GM23248 (cell line): ENCODE measurements at regions not wholly inside any gene's neighbourhood (a gene's known extent, or its start where the extent isn't known, plus 50 kb on each side); places are given as distances from the start of the nearest gene placed in this dataset.
A peak's percentile ranks its signal among the peaks of the same experiment; 100 is the strongest.
"Not testable (repeated sequence)": the region's sequence is repeated elsewhere in the genome, so short reads cannot be mapped to it uniquely, and the experiment has no call there.

ENCODE experiments used
- DNase-seq: peaks from one replicate; pipeline ENCODE4 v3.0.0-alpha.2; 2015
- H2AFZ ChIP-seq: fragments of 200-600 bp; sonication (generic); 2 replicates; pipeline ENCODE4 v1.6.1; 2016; ENCODE audit warnings: antibody characterized with exemption
- H3F3A ChIP-seq: fragments of 200-600 bp; sonication (generic); 2 replicates; pipeline ENCODE4 v1.6.1; 2016; ENCODE audit warnings: mild to moderate bottlenecking, antibody characterized with exemption, mixed run types; ENCODE audit not compliant: insufficient read depth
- H3K27ac ChIP-seq: fragments of 200-600 bp; sonication (generic); 2 replicates; pipeline ENCODE4 v1.5.1; 2016; ENCODE audit warnings: mild to moderate bottlenecking
- H3K27me3 ChIP-seq: fragments of 200-600 bp; sonication (generic); replicated peaks from 2 replicates; pipeline ENCODE4 v1.6.1; 2016; ENCODE audit warnings: mild to moderate bottlenecking; ENCODE audit not compliant: insufficient read depth
- H3K36me3 ChIP-seq: fragments of 200-600 bp; sonication (generic); 2 replicates; pipeline ENCODE4 v1.6.1; 2016; ENCODE audit warnings: low read depth, mild to moderate bottlenecking
- H3K4me1 ChIP-seq: fragments of 200-600 bp; sonication (generic); 2 replicates; pipeline ENCODE4 v1.6.1; 2016; ENCODE audit warnings: mild to moderate bottlenecking; ENCODE audit not compliant: insufficient read depth
- H3K4me2 ChIP-seq: fragments of 200-600 bp; sonication (generic); one replicate; pipeline ENCODE4 v1.6.1; 2016; ENCODE audit warnings: mild to moderate bottlenecking; ENCODE audit not compliant: unreplicated experiment
- H3K4me3 ChIP-seq: fragments of 200-600 bp; sonication (generic); 2 replicates; pipeline ENCODE4 v1.5.1; 2016; ENCODE audit warnings: mild to moderate bottlenecking
- H3K79me2 ChIP-seq: fragments of 200-600 bp; sonication (generic); 2 replicates; pipeline ENCODE4 v1.6.1; 2016; ENCODE audit warnings: mild to moderate bottlenecking; ENCODE audit not compliant: insufficient read depth
- H3K9ac ChIP-seq: fragments of 200-600 bp; sonication (generic); 2 replicates; pipeline ENCODE4 v1.6.1; 2016; ENCODE audit warnings: mild to moderate bottlenecking
- H3K9me2 ChIP-seq: fragments of 200-600 bp; sonication (generic); 2 replicates; pipeline ENCODE4 v1.6.1; 2016; ENCODE audit warnings: mixed run types, mild to moderate bottlenecking, moderate library complexity; ENCODE audit not compliant: insufficient read depth
- H3K9me3 ChIP-seq: fragments of 200-600 bp; sonication (generic); one replicate; pipeline ENCODE4 v1.6.1; 2017; ENCODE audit warnings: low read depth
- H4K20me1 ChIP-seq: fragments of 200-600 bp; sonication (generic); 2 replicates; pipeline ENCODE4 v1.6.0; 2016; ENCODE audit not compliant: insufficient read depth
- EZH2 ChIP-seq: fragments of 200-600 bp; sonication (generic); IDR thresholded peaks from 2 replicates; pipeline ENCODE4 v1.6.1; 2018; ENCODE audit warnings: antibody characterized with exemption, mild to moderate bottlenecking; ENCODE audit not compliant: insufficient read depth, poor library complexity, severe bottlenecking
- EZH2phosphoT487 ChIP-seq: fragments of 200-600 bp; sonication (generic); IDR thresholded peaks from 2 replicates; pipeline ENCODE4 v1.6.1; 2018; ENCODE audit warnings: antibody characterized with exemption, moderate library complexity, mild to moderate bottlenecking, low read depth; ENCODE audit not compliant: insufficient read depth
- WGBS, 2 experiments: methylation state at CpG; one replicate each; pipeline ENCODE4 v1.1.6; 2015 to 2017; ENCODE audit warnings: low lambda C conversion rate in 2 of 2, low coverage in 1 of 2; ENCODE audit errors: missing lambda C conversion rate in 2 of 2; 5-methylcytosine and 5-hydroxymethylcytosine counted together
- in situ Hi-C: fragments of 300-500 bp; cut with MboI; formaldehyde crosslinking; loops from 2 replicates; pipeline ENCODE4 v1.15.0; 2020

GRCh38 chr20:52071136-52071535, 120.4 kb downstream of the ZFP64 start:
- 92 to 96% methylated on average over 2 of the region's 2 CpGs for WGBS, 2 experiments
- Histone ChIP-seq H3K4me1 (no peaks in the 10 kb centered on the region), H3K79me2 (no peaks in the 10 kb centered on the region), H3K4me3 (no peak overlapping the region), H3F3A (no peaks in the 10 kb centered on the region), H3K9me2 (no peaks in the 10 kb centered on the region), H3K9me3 (no peaks in the 10 kb centered on the region), H3K27ac (no peak overlapping the region), H3K36me3 (0 out of 2 replicates have a peak, but pooled peaks cover 3% of the 10 kb centered on the region), H3K9ac (no peak overlapping the region), H2AFZ (no peak overlapping the region), H4K20me1 (no peaks in the 10 kb centered on the region), H3K27me3 (no peaks in the 10 kb centered on the region), H3K4me2 (no peak overlapping the region)
- TF ChIP-seq EZH2: no peak
- TF ChIP-seq EZH2phosphoT487: no peak
- DNase-seq: no peak
- in situ Hi-C loops: no loop called here

GRCh38 chr20:52064931-52065330, 126.6 kb downstream of the ZFP64 start:
- no peak overlapping the region for H3K4me2 ChIP-seq
- H3K4me3 ChIP-seq: no peak overlapping the region
- no peak overlapping the region for H2AFZ ChIP-seq
- H3K36me3 ChIP-seq: no peaks in the 10 kb centered on the region
- H3K4me1 ChIP-seq: no peaks in the 10 kb centered on the region
- H3K9ac ChIP-seq: no peak overlapping the region
- no peak for DNase-seq
- no peaks in the 10 kb centered on the region for H3K79me2 ChIP-seq
- WGBS, 2 experiments: 95 to 100% methylated on average over 1 of the region's 1 CpG
- no peaks in the 10 kb centered on the region for H3K9me2 ChIP-seq
- H3K27ac ChIP-seq: no peak overlapping the region
- H3K9me3 ChIP-seq: no peaks in the 10 kb centered on the region
- H3K27me3 ChIP-seq: no peaks in the 10 kb centered on the region
- H4K20me1 ChIP-seq: no peaks in the 10 kb centered on the region
- no peaks in the 10 kb centered on the region for H3F3A ChIP-seq
- TF ChIP-seq EZH2: no peak
- TF ChIP-seq EZH2phosphoT487: no peak
- in situ Hi-C loops: no loop called here

- Histone ChIP-seq H3K9ac (no peak overlapping the region), H3K27me3 (no peaks in the 10 kb centered on the region), H3F3A (no peaks in the 10 kb centered on the region), H4K20me1 (no peaks in the 10 kb centered on the region), H3K4me1 (no peaks in the 10 kb centered on the region), H3K9me2 (no peaks in the 10 kb centered on the region), H3K79me2 (no peaks in the 10 kb centered on the region), H2AFZ (no peak overlapping the region), H3K4me2 (no peak overlapping the region), H3K36me3 (no peaks in the 10 kb centered on the region), H3K27ac (no peak overlapping the region), H3K4me3 (no peak overlapping the region), H3K9me3 (no peaks in the 10 kb centered on the region)
- in situ Hi-C loops: no loop called here
- no peak for DNase-seq
- TF ChIP-seq EZH2phosphoT487 (no peak), EZH2 (no peak)
- 87 to 90% methylated on average over 5 of the region's 5 CpGs for WGBS, 2 experiments
These were observed 128.9 kb downstream of the ZFP64 start for GRCh38 chr20:52062452-52063209.

GRCh38 chr20:52060794-52061714, 130.5 kb downstream of the ZFP64 start:
- Histone ChIP-seq H3F3A (peaks cover 13% of the 10 kb centered on the region), H3K9ac (no peak overlapping the region), H3K27ac (no peak overlapping the region), H3K9me3 (no peaks in the 10 kb centered on the region), H2AFZ (no peak overlapping the region), H3K4me2 (no peak overlapping the region), H4K20me1 (no peaks in the 10 kb centered on the region), H3K27me3 (no peaks in the 10 kb centered on the region), H3K4me3 (no peak overlapping the region), H3K79me2 (no peaks in the 10 kb centered on the region), H3K9me2 (no peaks in the 10 kb centered on the region), H3K4me1 (peaks cover 4% of the 10 kb centered on the region), H3K36me3 (no peaks in the 10 kb centered on the region)
- in situ Hi-C loops: no loop called here
- TF ChIP-seq EZH2phosphoT487 (no peak), EZH2 (no peak)
- 46 to 50% methylated on average over 11 of the region's 11 CpGs for WGBS, 2 experiments
- DNase-seq: peak; percentile 27

- H3K9me3 ChIP-seq, H3K4me2 ChIP-seq, in situ Hi-C loops, H3K9me2 ChIP-seq, H3K79me2 ChIP-seq, DNase-seq, H3K9ac ChIP-seq, H4K20me1 ChIP-seq, H3K36me3 ChIP-seq, H3K27ac ChIP-seq, H2AFZ ChIP-seq, H3K4me3 ChIP-seq, H3K27me3 ChIP-seq: not testable (repeated sequence)
- Histone ChIP-seq H3F3A (peaks cover 22% of the 10 kb centered on the region), H3K4me1 (peaks cover 11% of the 10 kb centered on the region)
- WGBS, 2 experiments: 86 to 94% methylated on average over 3 of the region's 3 CpGs
These were observed 134.4 kb downstream of the ZFP64 start for GRCh38 chr20:52057133-52057532.
